GM21367 (cell line): ENCODE measurements at regions not wholly inside any gene's neighbourhood (a gene's known extent, or its start where the extent isn't known, plus 50 kb on each side); places are given as distances from the start of the nearest gene placed in this dataset.
A peak's percentile ranks its signal among the peaks of the same experiment; 100 is the strongest.

Experiments used
- ATAC-seq: cut with Tn5 transposase; IDR thresholded peaks from one replicate; pipeline ENCODE4 v1.9.1; 2021; ENCODE audit not compliant: unreplicated experiment

GRCh38 chr17:55668312-55668920 is 54.2 kb downstream of the TMEM100 start:
- no peak for ATAC-seq

GRCh38 chr17:55666806-55667205 is 55.9 kb downstream of the TMEM100 start:
- ATAC-seq: no peak

GRCh38 chr17:55664287-55664686 is 58.4 kb downstream of the TMEM100 start:
- peak; percentile 86 for ATAC-seq

- ATAC-seq: no peak
Observed at GRCh38 chr17:55663400-55663799, 59.3 kb downstream of the TMEM100 start.

- no peak for ATAC-seq
Observed at GRCh38 chr17:55661963-55662834, 60.5 kb downstream of the TMEM100 start.

GRCh38 chr17:55661256-55661758 is 61.4 kb downstream of the TMEM100 start:
- ATAC-seq: no peak

- no peak for ATAC-seq
Observed at GRCh38 chr17:55660178-55660886, 62.3 kb downstream of the TMEM100 start.

- ATAC-seq: no peak
Observed at GRCh38 chr17:55659661-55660060, 63.0 kb downstream of the TMEM100 start.

- no peak for ATAC-seq
Observed at GRCh38 chr17:55655777-55656176, 66.9 kb downstream of the TMEM100 start.

- ATAC-seq: no peak
Observed at GRCh38 chr17:55654821-55655220, 67.8 kb downstream of the TMEM100 start.

- no peak for ATAC-seq
Observed at GRCh38 chr17:55654022-55654421, 68.6 kb downstream of the TMEM100 start.

- ATAC-seq: no peak
Observed at GRCh38 chr17:55652825-55653224, 69.8 kb downstream of the TMEM100 start.

GRCh38 chr17:55652114-55652823 is 70.4 kb downstream of the TMEM100 start:
- no peak for ATAC-seq

- ATAC-seq: no peak
Observed at GRCh38 chr17:55649957-55650597, 72.6 kb downstream of the TMEM100 start.

GRCh38 chr17:55648086-55648485 is 74.6 kb downstream of the TMEM100 start:
- ATAC-seq: no peak

- ATAC-seq: no peak
Observed at GRCh38 chr17:55645361-55645760, 77.3 kb downstream of the TMEM100 start.

- ATAC-seq: no peak
Observed at GRCh38 chr17:55644346-55644745, 78.3 kb downstream of the TMEM100 start.

- no peak for ATAC-seq
Observed at GRCh38 chr17:55642741-55643140, 79.9 kb downstream of the TMEM100 start.

- no peak for ATAC-seq
Observed at GRCh38 chr17:55641676-55642081, 81.0 kb downstream of the TMEM100 start.

- no peak for ATAC-seq
Observed at GRCh38 chr17:55639096-55639495, 83.6 kb downstream of the TMEM100 start.
